GM18505 (cell line): ENCODE measurements at regions not wholly inside any gene's neighbourhood (a gene's known extent, or its start where the extent isn't known, plus 50 kb on each side); places are given as distances from the start of the nearest gene placed in this dataset.
"Not testable (repeated sequence)": the region's sequence is repeated elsewhere in the genome, so short reads cannot be mapped to it uniquely, and the experiment has no call there.

Experiments used
- ATAC-seq: cut with Tn5 transposase; IDR thresholded peaks from one replicate; pipeline ENCODE4 v1.9.1; 2021; ENCODE audit not compliant: unreplicated experiment
- POLR2A ChIP-seq: IDR thresholded peaks from 4 replicates; pipeline ENCODE4 v1.6.1; 2011; ENCODE audit warnings: borderline replicate concordance; ENCODE audit not compliant: insufficient read depth, insufficient read length; ENCODE audit errors: extremely low read depth

DNA sequence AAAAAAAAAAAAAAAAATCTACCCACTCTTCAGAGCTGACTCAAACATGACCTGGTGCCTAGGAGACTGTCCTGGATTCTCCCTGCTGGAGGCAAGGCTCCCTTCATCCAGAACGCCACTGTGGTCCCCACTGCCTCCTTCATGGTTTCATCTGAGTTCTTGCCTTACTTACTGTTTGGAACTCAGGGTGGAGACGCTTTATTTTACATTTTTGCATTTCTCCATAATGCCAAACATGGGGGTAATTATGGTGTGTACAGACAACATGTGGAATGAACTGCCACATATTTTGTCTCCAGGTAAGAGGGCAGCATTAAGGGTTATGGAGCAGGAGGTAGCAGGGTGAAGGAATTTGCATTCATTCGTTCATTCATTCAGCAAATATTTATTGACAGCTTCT lies 58.1 kb upstream of the KCNK12 start:
- TF ChIP-seq POLR2A = no peak
- no peak for ATAC-seq

DNA sequence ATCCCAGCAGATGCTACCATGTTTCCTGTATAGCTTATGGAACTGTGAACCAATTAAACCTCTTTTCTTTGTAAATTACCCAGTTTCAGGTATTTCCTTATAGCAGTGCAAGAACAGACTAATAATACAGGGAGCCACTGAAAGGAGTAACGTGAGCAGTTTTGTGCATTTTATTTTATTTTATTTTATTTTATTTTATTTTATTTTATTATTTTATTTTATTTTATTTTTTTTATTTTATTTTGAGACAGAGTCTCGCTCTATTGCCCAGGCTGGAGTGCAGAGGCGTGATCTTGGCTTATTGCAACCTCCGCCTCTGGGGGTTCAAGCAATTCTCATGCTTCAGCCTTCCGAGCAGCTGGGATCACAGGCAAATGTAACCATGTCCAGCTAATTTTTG lies 55.9 kb upstream of the KCNK12 start:
- no peak for TF ChIP-seq POLR2A
- ATAC-seq = no peak

DNA sequence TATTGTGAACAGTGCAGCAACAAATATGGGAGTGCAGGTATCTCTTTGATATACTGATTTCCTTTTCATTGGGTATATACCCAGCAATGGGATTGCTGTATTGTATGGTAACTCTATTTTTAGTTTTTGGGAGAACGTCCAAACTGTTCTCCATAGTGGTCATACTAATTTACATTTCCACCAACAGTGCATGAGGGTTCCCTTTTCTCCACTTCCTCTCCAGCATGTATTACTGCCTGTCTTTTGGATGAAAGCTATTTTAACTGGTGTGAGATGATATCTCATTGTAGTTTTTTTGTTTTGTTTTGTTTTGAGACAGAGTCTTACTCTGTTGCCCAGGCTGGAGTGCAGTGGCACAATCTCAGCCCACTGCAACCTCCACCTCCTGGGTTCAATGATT lies 52.4 kb upstream of the KCNK12 start:
- ATAC-seq = not testable (repeated sequence)

- no peak for TF ChIP-seq POLR2A
- no peak for ATAC-seq
Observed at GRCh38 chr2:47620770-47621437, 50.1 kb upstream of the KCNK12 start.
